ENCODE measurements at regions not wholly inside any gene's neighbourhood (a gene's known extent, or its start where the extent isn't known, plus 50 kb on each side); places are given as distances from the start of the nearest gene placed in this dataset.

GRCh38 chr10:5274795-5275194, 78.2 kb downstream of the AKR1C4 start:
- no peak overlapping the region for H3K4ac ChIP-seq (ENCODE audit: low read depth in 1 of 2, low read length in 2 of 2)
- H3K9ac ChIP-seq (ENCODE audit: low read length) = no peak overlapping the region
- H4K91ac ChIP-seq (ENCODE audit: low read length) = no peak overlapping the region
- H2BK12ac ChIP-seq (ENCODE audit: low read length in 2 of 2) = no peak overlapping the region
- H3K36me3 ChIP-seq (ENCODE audit: control insufficient read depth in 1 of 2, insufficient read depth in 2 of 2, low read depth in 1 of 2, low read length in 2 of 2) = no peaks in the 10 kb centered on the region
- no peaks in the 10 kb centered on the region for H3K27me3 ChIP-seq (ENCODE audit: control insufficient read depth in 1 of 2, insufficient read depth in 1 of 2, low read length in 2 of 2)
- no peak overlapping the region for H3K4me2 ChIP-seq (ENCODE audit: low read length, poor library complexity, severe bottlenecking)
- WGBS = 98% methylated on average over 5 of the region's 5 CpGs
- H2BK15ac ChIP-seq (ENCODE audit: low read depth, poor library complexity, severe bottlenecking) = no peak overlapping the region
- H4K8ac ChIP-seq (ENCODE audit: low read length) = no peak overlapping the region
- H3K23ac ChIP-seq (ENCODE audit: low read length in 2 of 2) = no peak overlapping the region
- H2AK5ac ChIP-seq (ENCODE audit: low read length, severe bottlenecking) = no peak overlapping the region
- no peaks in the 10 kb centered on the region for H3K9me3 ChIP-seq (ENCODE audit: control insufficient read depth, low read length)
- no peak overlapping the region for H2BK5ac ChIP-seq (ENCODE audit: low read depth, low read length, poor library complexity, severe bottlenecking)
- H3K18ac ChIP-seq (ENCODE audit: low read depth in 1 of 2, low read length in 2 of 2) = no peak overlapping the region
- no peak overlapping the region for H3K27ac ChIP-seq (ENCODE audit: low read length, poor library complexity, severe bottlenecking)
- no peak overlapping the region for H3K4me3 ChIP-seq (ENCODE audit: insufficient read depth in 1 of 2, low read depth in 1 of 2, low read length in 2 of 2)
- H3K4me1 ChIP-seq (ENCODE audit: control insufficient read depth, insufficient read depth, low read depth, low read length) = no peaks in the 10 kb centered on the region
- no peak overlapping the region for H2AFZ ChIP-seq (ENCODE audit: low read depth, low read length)
- DNase-seq = no peak
- no peak overlapping the region for H2BK120ac ChIP-seq (ENCODE audit: low read depth, low read length)
- no peak overlapping the region for H3K14ac ChIP-seq (ENCODE audit: low read length in 2 of 2)
- no peaks in the 10 kb centered on the region for H3K79me1 ChIP-seq (replicated peaks; ENCODE audit: low read length, poor library complexity, severe bottlenecking)

- H4K8ac ChIP-seq (ENCODE audit: low read length) = no peak overlapping the region
- H3K27ac ChIP-seq (ENCODE audit: low read length, poor library complexity, severe bottlenecking) = no peak overlapping the region
- WGBS = 92% methylated on average over 1 of the region's 2 CpGs
- H2BK120ac ChIP-seq (ENCODE audit: low read depth, low read length) = no peak overlapping the region
- H3K4me2 ChIP-seq (ENCODE audit: low read length, poor library complexity, severe bottlenecking) = no peak overlapping the region
- no peaks in the 10 kb centered on the region for H3K79me1 ChIP-seq (replicated peaks; ENCODE audit: low read length, poor library complexity, severe bottlenecking)
- no peak overlapping the region for H3K14ac ChIP-seq (ENCODE audit: low read length in 2 of 2)
- no peak overlapping the region for H3K4ac ChIP-seq (ENCODE audit: low read depth in 1 of 2, low read length in 2 of 2)
- no peak overlapping the region for H3K23ac ChIP-seq (ENCODE audit: low read length in 2 of 2)
- H3K9me3 ChIP-seq (ENCODE audit: control insufficient read depth, low read length) = no peaks in the 10 kb centered on the region
- no peak overlapping the region for H4K91ac ChIP-seq (ENCODE audit: low read length)
- H2AFZ ChIP-seq (ENCODE audit: low read depth, low read length) = no peak overlapping the region
- no peak overlapping the region for H3K18ac ChIP-seq (ENCODE audit: low read depth in 1 of 2, low read length in 2 of 2)
- no peak for DNase-seq
- no peaks in the 10 kb centered on the region for H3K36me3 ChIP-seq (ENCODE audit: control insufficient read depth in 1 of 2, insufficient read depth in 2 of 2, low read depth in 1 of 2, low read length in 2 of 2)
- H2BK15ac ChIP-seq (ENCODE audit: low read depth, poor library complexity, severe bottlenecking) = no peak overlapping the region
- no peak overlapping the region for H3K4me3 ChIP-seq (ENCODE audit: insufficient read depth in 1 of 2, low read depth in 1 of 2, low read length in 2 of 2)
- no peak overlapping the region for H2BK5ac ChIP-seq (ENCODE audit: low read depth, low read length, poor library complexity, severe bottlenecking)
- H3K27me3 ChIP-seq (ENCODE audit: control insufficient read depth in 1 of 2, insufficient read depth in 1 of 2, low read length in 2 of 2) = no peaks in the 10 kb centered on the region
- H2BK12ac ChIP-seq (ENCODE audit: low read length in 2 of 2) = no peak overlapping the region
- H3K4me1 ChIP-seq (ENCODE audit: control insufficient read depth, insufficient read depth, low read depth, low read length) = peaks cover 2% of the 10 kb centered on the region
- no peak overlapping the region for H2AK5ac ChIP-seq (ENCODE audit: low read length, severe bottlenecking)
- H3K9ac ChIP-seq (ENCODE audit: low read length) = no peak overlapping the region
Observed at GRCh38 chr10:5281356-5281755, 83.4 kb upstream of the UCN3 start.

GRCh38 chr10:5282137-5282536, 82.6 kb upstream of the UCN3 start:
- Histone ChIP-seq H2AK5ac (ENCODE audit: low read length, severe bottlenecking) (no peak overlapping the region), H3K79me1 (replicated peaks; ENCODE audit: low read length, poor library complexity, severe bottlenecking) (no peaks in the 10 kb centered on the region), H3K18ac (ENCODE audit: low read depth in 1 of 2, low read length in 2 of 2) (peak overlapping the region in 1 of 2 experiments; percentile 28), H3K9ac (ENCODE audit: low read length) (no peak overlapping the region), H2BK15ac (ENCODE audit: low read depth, poor library complexity, severe bottlenecking) (no peak overlapping the region), H3K4me1 (ENCODE audit: control insufficient read depth, insufficient read depth, low read depth, low read length) (peaks cover 2% of the 10 kb centered on the region), H3K9me3 (ENCODE audit: control insufficient read depth, low read length) (no peaks in the 10 kb centered on the region), H3K36me3 (ENCODE audit: control insufficient read depth in 1 of 2, insufficient read depth in 2 of 2, low read depth in 1 of 2, low read length in 2 of 2) (no peaks in the 10 kb centered on the region), H3K27me3 (ENCODE audit: control insufficient read depth in 1 of 2, insufficient read depth in 1 of 2, low read length in 2 of 2) (no peaks in the 10 kb centered on the region), H3K27ac (ENCODE audit: low read length, poor library complexity, severe bottlenecking) (no peak overlapping the region), H3K4me2 (ENCODE audit: low read length, poor library complexity, severe bottlenecking) (no peak overlapping the region), H3K14ac (ENCODE audit: low read length in 2 of 2) (no peak overlapping the region), H2BK12ac (ENCODE audit: low read length in 2 of 2) (no peak overlapping the region), H4K8ac (ENCODE audit: low read length) (no peak overlapping the region), H2BK120ac (ENCODE audit: low read depth, low read length) (no peak overlapping the region), H3K23ac (ENCODE audit: low read length in 2 of 2) (no peak overlapping the region), H3K4ac (ENCODE audit: low read depth in 1 of 2, low read length in 2 of 2) (no peak overlapping the region), H2BK5ac (ENCODE audit: low read depth, low read length, poor library complexity, severe bottlenecking) (no peak overlapping the region), H4K91ac (ENCODE audit: low read length) (no peak overlapping the region), H2AFZ (ENCODE audit: low read depth, low read length) (no peak overlapping the region), H3K4me3 (ENCODE audit: insufficient read depth in 1 of 2, low read depth in 1 of 2, low read length in 2 of 2) (no peak overlapping the region)
- DNase-seq = no peak
- WGBS = 93% methylated on average over 2 of the region's 2 CpGs

GRCh38 chr10:5283305-5284158, 81.2 kb upstream of the UCN3 start:
- Histone ChIP-seq H2BK12ac (ENCODE audit: low read length in 2 of 2) (peak overlapping the region in 1 of 2 experiments; percentile 31), H3K27me3 (ENCODE audit: control insufficient read depth in 1 of 2, insufficient read depth in 1 of 2, low read length in 2 of 2) (no peaks in the 10 kb centered on the region), H2AFZ (ENCODE audit: low read depth, low read length) (no peak overlapping the region), H3K14ac (ENCODE audit: low read length in 2 of 2) (no peak overlapping the region), H3K18ac (ENCODE audit: low read depth in 1 of 2, low read length in 2 of 2) (no peak overlapping the region), H3K4ac (ENCODE audit: low read depth in 1 of 2, low read length in 2 of 2) (no peak overlapping the region), H2BK15ac (ENCODE audit: low read depth, poor library complexity, severe bottlenecking) (no peak overlapping the region), H2BK120ac (ENCODE audit: low read depth, low read length) (no peak overlapping the region), H3K27ac (ENCODE audit: low read length, poor library complexity, severe bottlenecking) (no peak overlapping the region), H4K8ac (ENCODE audit: low read length) (no peak overlapping the region), H2BK5ac (ENCODE audit: low read depth, low read length, poor library complexity, severe bottlenecking) (no peak overlapping the region), H3K36me3 (ENCODE audit: control insufficient read depth in 1 of 2, insufficient read depth in 2 of 2, low read depth in 1 of 2, low read length in 2 of 2) (no peaks in the 10 kb centered on the region), H3K79me1 (replicated peaks; ENCODE audit: low read length, poor library complexity, severe bottlenecking) (no peaks in the 10 kb centered on the region), H3K9me3 (ENCODE audit: control insufficient read depth, low read length) (no peaks in the 10 kb centered on the region), H2AK5ac (ENCODE audit: low read length, severe bottlenecking) (no peak overlapping the region), H3K4me3 (ENCODE audit: insufficient read depth in 1 of 2, low read depth in 1 of 2, low read length in 2 of 2) (no peak overlapping the region), H3K4me2 (ENCODE audit: low read length, poor library complexity, severe bottlenecking) (no peak overlapping the region), H3K23ac (ENCODE audit: low read length in 2 of 2) (no peak overlapping the region), H3K9ac (ENCODE audit: low read length) (peak overlapping the region; percentile 26), H4K91ac (ENCODE audit: low read length) (no peak overlapping the region), H3K4me1 (ENCODE audit: control insufficient read depth, insufficient read depth, low read depth, low read length) (peaks cover 2% of the 10 kb centered on the region)
- 72% methylated on average over 11 of the region's 14 CpGs for WGBS
- DNase-seq = peak; percentile 47
